GM12891 (cell line): ENCODE measurements at regions not wholly inside any gene's neighbourhood (a gene's known extent, or its start where the extent isn't known, plus 50 kb on each side); places are given as distances from the start of the nearest gene placed in this dataset.

Source experiments
- POLR2A ChIP-seq: IDR thresholded peaks from 2 replicates; pipeline ENCODE4 v1.6.1; 2011; ENCODE audit warnings: low read depth, low read length, control low read depth
- POLR2AphosphoS5 ChIP-seq: IDR thresholded peaks from 2 replicates; pipeline ENCODE4 v1.6.1; 2011; ENCODE audit warnings: low read depth, low read length, control low read depth
- TAF1 ChIP-seq: IDR thresholded peaks from 2 replicates; pipeline ENCODE4 v1.6.1; 2011; ENCODE audit warnings: low read depth, low read length, control low read depth

- TF ChIP-seq POLR2A = no peak
- TF ChIP-seq POLR2AphosphoS5 = no peak
- no peak for TF ChIP-seq TAF1
These were observed 1108.2 kb upstream of the GJE1 start for GRCh38 chr6:141024526-141024925.
